ENCODE measurements at regions not wholly inside any gene's neighbourhood (a gene's known extent, or its start where the extent isn't known, plus 50 kb on each side); places are given as distances from the start of the nearest gene placed in this dataset.

- no peak for DNase-seq (ENCODE audit: low spot score)
Observed at GRCh38 chr14:100673807-100674154, 52.9 kb upstream of the DLK1 start.

- no peak for DNase-seq (ENCODE audit: low spot score)
Observed at GRCh38 chr14:100674428-100674827, 52.3 kb upstream of the DLK1 start.

GRCh38 chr14:100674897-100675619 is 51.6 kb upstream of the DLK1 start:
- DNase-seq (ENCODE audit: low spot score) = no peak

GRCh38 chr14:100675699-100676684 is 50.7 kb upstream of the DLK1 start:
- no peak for DNase-seq (ENCODE audit: low spot score)
